Stimulated activated CD8-positive, alpha-beta memory T cell treated with anti-CD3 and anti-CD28 coated beads, Interleukin-2, amount 100 ng/mL, for 48 hours (primary cell): ENCODE measurements at regions not wholly inside any gene's neighbourhood (a gene's known extent, or its start where the extent isn't known, plus 50 kb on each side); places are given as distances from the start of the nearest gene placed in this dataset.

Experiments
- DNase-seq, 2 donors: peaks; one replicate each; pipeline ENCODE4 v3.0.0-alpha.2; 2020; ENCODE audit warnings: low read depth in 2 of 2

- no peak for DNase-seq
Observed at GRCh38 chr6:11296449-11297375, 64.2 kb upstream of the NEDD9 start.

GRCh38 chr6:11295969-11296368 is 63.5 kb upstream of the NEDD9 start:
- no peak for DNase-seq

GRCh38 chr6:11294228-11294627 is 61.8 kb upstream of the NEDD9 start:
- DNase-seq, result no peak

- DNase-seq, result no peak
Observed at GRCh38 chr6:11292594-11293236, 60.2 kb upstream of the NEDD9 start.

- no peak for DNase-seq
Observed at GRCh38 chr6:11292091-11292490, 59.6 kb upstream of the NEDD9 start.

- no peak for DNase-seq
Observed at GRCh38 chr6:11291582-11291981, 59.1 kb upstream of the NEDD9 start.

- DNase-seq, result no peak
Observed at GRCh38 chr6:11290027-11290426, 57.6 kb upstream of the NEDD9 start.

- no peak for DNase-seq
Observed at GRCh38 chr6:11288065-11288464, 55.6 kb upstream of the NEDD9 start.

- DNase-seq, result no peak
Observed at GRCh38 chr6:11284996-11285395, 52.5 kb upstream of the NEDD9 start.

- no peak for DNase-seq
Observed at GRCh38 chr6:11283629-11284028, 51.2 kb upstream of the NEDD9 start.

- DNase-seq, result no peak
Observed at GRCh38 chr6:11282875-11283274, 50.4 kb upstream of the NEDD9 start.
